Stimulated activated naive B cell treated with anti-CD40 and anti-IgM and Interleukin-4, amounts not matched to agents 10 μg/mL and 1 μg/mL and 100 μg/mL, for 72 hours (primary cell): ENCODE measurements at regions not wholly inside any gene's neighbourhood (a gene's known extent, or its start where the extent isn't known, plus 50 kb on each side); places are given as distances from the start of the nearest gene placed in this dataset.

ENCODE experiments used
- ATAC-seq, 2 donors: fragments of 150-1000 bp; cut with Tn5 transposase; replicated peaks; 2 replicates each; pipeline ENCODE4 v1.10.0; 2021; ENCODE audit warnings: moderate library complexity in 1 of 2
- DNase-seq: peaks from one replicate; pipeline ENCODE4 v3.0.0; 2021
- H3K27ac Mint-ChIP-seq: one replicate; pipeline ENCODE4 v1.8.0; 2022; ENCODE audit warnings: mild to moderate bottlenecking, mixed read lengths
- H3K27me3 Mint-ChIP-seq, 2 donors: one replicate each; pipeline ENCODE4 v1.8.0; 2022; ENCODE audit warnings: mixed read lengths in 2 of 2
- H3K36me3 Mint-ChIP-seq, 2 donors: one replicate each; pipeline ENCODE4 v1.8.0; 2022; ENCODE audit warnings: mixed read lengths in 2 of 2, mild to moderate bottlenecking in 1 of 2
- H3K4me1 Mint-ChIP-seq, 2 donors: one replicate each; pipeline ENCODE4 v1.8.0; 2022; ENCODE audit warnings: mixed read lengths in 2 of 2, mild to moderate bottlenecking in 1 of 2
- H3K4me3 Mint-ChIP-seq, 2 donors: one replicate each; pipeline ENCODE4 v1.8.0; 2022; ENCODE audit warnings: mild to moderate bottlenecking in 2 of 2, mixed read lengths in 2 of 2, moderate library complexity in 1 of 2
- H3K9me3 Mint-ChIP-seq, 2 donors: one replicate each; pipeline ENCODE4 v1.8.0; 2022; ENCODE audit warnings: mixed read lengths in 2 of 2, mild to moderate bottlenecking in 1 of 2

GRCh38 chr3:134742202-134742601 lies 52.9 kb upstream of the EPHB1 start:
- Mint-ChIP-seq H3K4me3 (no peak overlapping the region), H3K27ac (no peak overlapping the region), H3K4me1 (no peaks in the 10 kb centered on the region), H3K9me3 (peaks cover 0 to 2% of the 10 kb centered on the region in 2 donors), H3K36me3 (no peaks in the 10 kb centered on the region), H3K27me3 (no peaks in the 10 kb centered on the region)
- no peak for ATAC-seq
- DNase-seq: no peak

GRCh38 chr3:134743006-134743405 lies 52.1 kb upstream of the EPHB1 start:
- Mint-ChIP-seq H3K27ac (no peak overlapping the region), H3K4me1 (no peaks in the 10 kb centered on the region), H3K27me3 (no peaks in the 10 kb centered on the region), H3K9me3 (peaks cover 0 to 2% of the 10 kb centered on the region in 2 donors), H3K36me3 (no peaks in the 10 kb centered on the region), H3K4me3 (no peak overlapping the region)
- ATAC-seq (no peak), DNase-seq (no peak)
